HG03139 (cell line): ENCODE measurements at regions not wholly inside any gene's neighbourhood (a gene's known extent, or its start where the extent isn't known, plus 50 kb on each side); places are given as distances from the start of the nearest gene placed in this dataset.
"Not testable (repeated sequence)": the region's sequence is repeated elsewhere in the genome, so short reads cannot be mapped to it uniquely, and the experiment has no call there.

Experiments
- ATAC-seq: cut with Tn5 transposase; IDR thresholded peaks from one replicate; pipeline ENCODE4 v1.9.1; 2021; ENCODE audit not compliant: unreplicated experiment

GRCh38 chr10:53543410-53543809 is 770.8 kb upstream of the MBL2 start:
- ATAC-seq: no peak

GRCh38 chr10:53537508-53537907 is 764.9 kb upstream of the MBL2 start:
- ATAC-seq: no peak

GRCh38 chr10:53536322-53536721 is 763.7 kb upstream of the MBL2 start:
- ATAC-seq: no peak

DNA sequence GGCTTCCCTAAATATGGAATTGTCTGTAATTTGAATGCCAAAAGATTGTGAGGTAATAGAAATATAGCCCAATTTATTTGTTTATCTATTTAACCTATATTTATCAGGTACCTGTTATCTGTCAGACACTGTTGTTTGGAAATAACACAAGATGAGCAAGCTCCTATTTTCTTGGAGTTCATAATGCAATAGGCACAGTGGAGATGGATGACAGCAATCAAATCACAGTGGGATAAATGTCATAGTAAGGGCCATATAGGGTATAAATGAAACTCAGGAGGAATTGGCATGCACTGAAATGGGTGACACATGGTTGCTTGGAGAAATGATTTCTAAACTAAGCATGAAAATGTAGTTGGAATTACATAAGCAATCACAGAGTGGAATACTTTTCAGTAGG is 761.8 kb upstream of the MBL2 start:
- ATAC-seq: no peak

DNA sequence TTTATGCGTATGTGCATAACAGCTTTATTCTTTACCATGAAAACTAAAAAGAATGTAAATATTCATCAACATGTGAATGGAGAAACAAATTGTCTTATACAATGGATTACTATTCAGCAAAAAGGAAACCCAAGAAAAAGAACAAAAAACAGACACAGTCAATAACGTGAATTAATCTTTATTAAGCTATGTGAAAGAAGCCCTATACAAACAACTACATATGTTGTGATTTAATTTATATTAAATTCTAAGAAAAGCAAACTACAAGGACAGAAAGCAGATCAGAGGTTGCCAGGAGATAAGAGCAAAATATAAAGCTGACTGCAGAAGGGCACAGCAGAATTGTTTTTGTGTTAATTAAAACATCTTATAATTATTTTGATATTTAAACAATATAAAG is 756.4 kb upstream of the MBL2 start:
- no peak for ATAC-seq

DNA sequence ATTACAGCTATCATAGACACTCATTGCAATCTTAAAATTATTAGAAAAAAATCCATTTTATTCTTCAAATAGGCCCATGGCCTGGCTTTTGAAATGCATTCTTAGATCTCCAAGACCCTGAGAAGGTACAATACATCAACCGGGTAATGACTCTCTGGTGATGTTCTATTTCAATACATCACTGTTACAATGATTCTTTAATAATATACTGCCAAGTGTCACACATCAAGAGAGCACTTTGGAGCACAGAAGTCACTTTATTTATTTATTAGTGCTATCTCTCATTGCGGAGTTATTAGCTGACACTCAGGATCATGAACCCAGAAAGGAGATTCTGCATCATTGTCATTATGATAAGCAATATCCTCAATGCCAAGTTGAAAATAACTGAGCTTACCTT is 748.5 kb upstream of the MBL2 start:
- ATAC-seq: no peak

GRCh38 chr10:53508197-53508596 is 735.6 kb upstream of the MBL2 start:
- ATAC-seq: no peak

- ATAC-seq: not testable (repeated sequence)
Measured at GRCh38 chr10:53504492-53504891, 731.9 kb upstream of the MBL2 start.

DNA sequence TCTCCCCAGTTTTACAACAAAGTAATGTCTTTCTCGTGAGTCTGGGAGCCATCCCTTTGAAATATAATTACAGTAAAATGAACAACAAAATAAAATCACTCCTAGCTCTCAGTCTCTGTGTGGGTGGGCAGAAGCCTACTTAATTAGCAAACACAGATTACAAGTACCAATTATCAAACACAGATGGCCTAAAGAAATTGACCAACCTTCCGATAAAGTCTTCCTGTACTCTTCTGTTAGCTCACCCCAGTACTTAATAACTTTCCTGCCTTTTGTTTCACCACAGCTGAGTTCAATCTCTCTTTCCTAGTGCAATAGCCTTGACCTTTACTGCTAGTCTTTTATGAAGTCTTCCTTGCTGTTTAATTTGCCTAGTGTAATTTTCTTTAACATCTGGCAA is 719.2 kb upstream of the MBL2 start:
- ATAC-seq: no peak

GRCh38 chr10:53490553-53490952 is 718.0 kb upstream of the MBL2 start:
- ATAC-seq: no peak

DNA sequence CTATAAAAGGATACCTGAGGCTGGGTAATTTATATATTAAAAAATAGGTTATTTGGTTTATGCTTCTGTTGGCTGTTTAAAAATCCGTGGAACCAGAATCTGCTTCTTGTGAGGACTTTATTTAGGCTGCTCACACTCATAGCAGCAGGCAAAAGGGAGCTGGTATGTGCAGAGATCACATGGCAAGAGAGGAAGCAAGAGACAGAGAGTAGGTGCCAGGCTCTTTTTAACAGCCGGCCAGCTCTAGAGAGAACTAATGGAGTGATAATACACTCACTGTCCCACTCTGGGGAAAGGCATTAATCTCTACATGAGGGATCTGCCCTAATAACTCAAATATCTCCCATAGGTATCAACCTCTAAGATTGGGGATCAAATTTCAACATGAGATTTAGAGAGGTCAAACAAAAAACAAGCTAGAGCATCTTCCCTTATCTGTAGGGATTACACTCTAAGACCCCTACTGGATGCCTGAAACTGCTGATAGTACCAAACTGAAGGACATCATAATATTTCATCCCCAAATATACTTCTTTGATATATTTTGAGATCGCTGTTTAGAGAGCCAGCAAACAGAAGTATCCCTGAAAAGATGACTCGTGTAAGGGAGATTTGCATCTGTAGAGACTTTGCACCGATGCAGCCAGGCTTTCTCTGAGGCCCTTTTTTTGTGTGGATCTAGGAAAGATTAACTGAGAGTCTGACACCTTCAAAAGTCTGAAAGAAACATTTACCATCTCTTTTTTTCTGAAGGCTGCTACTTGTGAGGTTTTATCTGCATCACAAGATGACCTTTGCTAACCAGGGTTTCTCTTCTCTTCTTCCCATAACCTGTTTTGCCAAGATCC is 717.0 kb upstream of the MBL2 start:
- no peak for ATAC-seq

DNA sequence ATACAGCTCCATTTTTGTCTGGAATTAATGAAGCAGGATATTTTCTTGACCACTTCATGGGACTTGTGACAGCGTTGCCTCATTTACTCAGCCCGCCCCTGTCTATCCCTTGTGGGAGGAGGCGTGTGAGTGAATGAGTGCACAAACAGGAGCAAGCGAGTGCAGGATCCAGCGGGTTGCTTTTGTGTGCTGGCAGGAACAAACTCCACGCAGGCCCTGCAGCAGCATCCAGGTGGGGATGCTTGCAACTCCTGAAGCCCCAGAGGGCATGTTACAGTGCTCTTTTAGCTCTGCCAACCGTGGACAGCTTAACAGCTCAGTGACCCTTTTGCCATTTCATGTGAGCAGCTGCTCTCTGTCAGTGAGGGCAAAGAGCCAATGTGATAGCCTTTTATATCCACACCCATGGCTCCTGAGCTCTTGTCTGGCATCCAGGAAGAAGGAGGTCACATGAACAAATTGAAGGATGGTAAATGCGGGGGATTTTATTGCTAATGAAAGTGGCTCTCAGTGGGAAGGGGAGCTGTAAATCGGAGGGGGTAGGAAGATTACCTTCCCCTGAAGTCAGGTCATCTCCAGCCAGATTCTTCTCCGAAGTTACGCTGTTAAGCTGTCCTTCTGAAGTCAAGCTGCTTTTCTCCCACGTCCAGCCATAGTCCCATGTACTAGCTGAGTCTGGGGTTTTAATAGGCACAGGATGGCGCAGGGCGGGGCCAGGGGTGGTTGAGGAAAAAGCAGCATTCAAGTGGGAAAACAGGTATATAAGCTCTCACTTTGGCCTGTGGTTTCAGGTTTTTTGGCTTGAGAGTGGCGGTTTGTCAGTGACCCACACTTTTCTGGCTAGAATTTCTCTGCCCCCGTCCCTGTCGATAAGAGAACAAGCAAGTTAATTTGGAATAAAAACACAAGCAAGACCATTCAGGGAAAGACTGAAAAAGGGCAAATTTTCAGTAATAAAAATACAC is 714.7 kb upstream of the MBL2 start:
- ATAC-seq: no peak

GRCh38 chr10:53485422-53485821 is 712.8 kb upstream of the MBL2 start:
- ATAC-seq: not testable (repeated sequence)

DNA sequence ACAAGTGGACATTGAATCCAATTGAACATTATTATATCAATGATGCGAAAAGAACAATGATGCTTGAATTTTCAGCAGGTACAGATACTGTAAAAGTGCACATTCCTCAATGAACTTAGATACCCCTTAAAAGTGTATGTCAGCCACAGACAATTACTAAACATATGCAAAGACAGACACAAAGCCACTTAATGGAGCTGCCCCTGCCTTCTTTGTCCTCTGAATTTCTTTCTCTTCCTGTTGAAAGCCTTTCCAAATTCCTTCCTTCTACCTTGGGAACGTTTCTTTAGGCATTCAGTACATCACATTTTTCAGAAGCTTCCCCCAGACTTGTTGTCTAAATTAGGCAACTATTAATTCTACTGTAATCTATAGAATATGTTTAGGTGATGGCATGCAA is 706.8 kb upstream of the MBL2 start:
- ATAC-seq: no peak

- ATAC-seq: no peak
Measured at GRCh38 chr10:53477313-53477675, 704.7 kb upstream of the MBL2 start.

DNA sequence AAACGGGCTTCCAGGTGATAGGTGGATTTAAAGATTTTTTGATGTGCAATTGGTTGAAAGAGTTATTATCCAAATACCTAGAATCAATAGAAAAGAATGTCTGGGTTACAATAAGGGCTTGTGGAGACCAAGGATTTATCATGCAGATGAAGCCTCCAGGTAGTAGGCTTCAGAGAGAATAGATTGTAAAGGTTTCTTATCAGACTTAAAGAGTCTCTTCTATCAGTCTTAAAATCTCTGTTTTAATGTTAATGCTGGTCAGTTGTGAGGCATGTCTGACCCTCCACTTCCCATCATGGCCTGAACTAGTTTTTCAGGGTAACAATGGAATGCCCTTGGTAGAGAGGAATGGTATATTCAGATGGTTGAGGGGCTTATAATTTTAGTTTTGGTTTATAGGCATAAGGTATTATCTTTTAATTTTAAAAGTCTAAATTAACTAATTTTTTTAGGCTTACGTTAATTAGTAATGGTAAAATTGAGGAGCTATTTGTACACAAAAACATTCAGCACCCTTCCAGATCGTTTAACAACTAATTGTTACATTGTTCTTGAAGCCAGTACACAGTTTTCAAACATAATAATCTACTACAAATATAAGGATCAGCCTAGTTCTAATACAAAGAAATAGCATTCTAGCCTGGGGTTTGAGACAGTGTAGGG is 704.2 kb upstream of the MBL2 start:
- ATAC-seq: no peak

GRCh38 chr10:53469383-53469782 is 696.8 kb upstream of the MBL2 start:
- no peak for ATAC-seq

- no peak for ATAC-seq
Measured at GRCh38 chr10:53463539-53463938, 691.0 kb upstream of the MBL2 start.

DNA sequence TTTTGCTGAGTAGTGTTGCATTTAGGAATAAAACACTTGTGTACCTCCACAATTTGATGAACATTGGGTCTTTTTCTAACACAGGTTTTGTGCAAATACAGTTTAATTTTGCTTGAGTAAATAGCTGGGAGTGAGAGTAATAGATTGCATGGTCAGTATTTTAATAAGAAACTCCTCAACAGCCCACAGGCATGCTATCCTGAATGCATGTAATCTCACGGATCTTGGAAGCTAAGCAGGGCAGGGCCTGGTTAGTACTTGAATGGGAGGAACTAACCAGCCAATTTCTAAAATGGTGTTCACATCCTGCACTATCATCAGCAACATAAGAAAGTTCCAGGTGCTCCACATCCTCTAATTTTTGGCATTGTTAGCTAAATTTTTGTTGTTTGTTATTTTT is 685.4 kb upstream of the MBL2 start:
- no peak for ATAC-seq

DNA sequence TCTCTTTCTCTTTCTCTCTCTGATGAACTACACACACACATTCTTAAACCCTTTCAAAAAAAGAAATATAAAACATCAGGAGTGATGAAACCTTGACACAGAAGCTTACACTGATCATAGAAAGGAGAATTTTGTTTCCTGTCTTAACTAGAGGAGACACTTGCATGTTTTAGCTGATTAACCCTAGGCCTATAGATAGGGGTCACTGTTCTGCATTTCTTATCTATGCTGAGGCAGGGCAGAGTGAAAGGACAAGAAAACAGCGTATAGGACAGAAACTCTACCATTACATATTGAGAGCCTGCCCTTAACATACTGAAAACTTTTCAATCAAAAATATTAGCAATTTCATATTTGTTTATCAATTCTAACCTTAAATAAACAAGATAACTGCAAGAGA is 680.6 kb upstream of the MBL2 start:
- ATAC-seq: no peak

- no peak for ATAC-seq
Measured at GRCh38 chr10:53447576-53447975, 675.0 kb upstream of the MBL2 start.

DNA sequence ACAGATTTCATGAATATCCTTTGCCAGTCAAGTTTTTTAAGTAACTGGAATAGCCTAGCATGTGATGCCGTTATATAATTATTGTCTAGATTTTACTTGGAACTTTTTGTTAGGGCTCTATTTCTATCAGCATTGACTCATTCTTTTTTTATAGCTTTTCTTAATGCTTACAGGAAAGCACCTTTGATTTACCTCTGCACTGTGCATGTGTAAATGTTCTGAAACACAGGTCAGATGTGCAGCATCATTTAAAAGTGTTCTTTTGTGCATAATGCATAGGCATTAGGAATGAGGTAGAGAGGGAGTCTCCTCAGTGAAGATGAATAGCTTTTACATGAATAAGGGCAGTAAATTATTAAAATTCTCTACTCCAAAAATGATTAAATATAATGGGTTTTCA is 669.3 kb upstream of the MBL2 start:
- no peak for ATAC-seq
